Nephron (organoid): ENCODE measurements at regions not wholly inside any gene's neighbourhood (a gene's known extent, or its start where the extent isn't known, plus 50 kb on each side); places are given as distances from the start of the nearest gene placed in this dataset.
A peak's percentile ranks its signal among the peaks of the same experiment; 100 is the strongest.

ENCODE experiments used
- H3K27ac Mint-ChIP-seq, 3 experiments: 2 replicates each; pipeline ENCODE4 v1.8.0; 2020; ENCODE audit warnings: mixed read lengths in 3 of 3, mild to moderate bottlenecking in 2 of 3, moderate library complexity in 1 of 3
- H3K27me3 Mint-ChIP-seq: 2 replicates; pipeline ENCODE4 v1.8.0; 2021; ENCODE audit warnings: low read depth, mild to moderate bottlenecking, moderate library complexity, mixed read lengths
- H3K36me3 Mint-ChIP-seq: 2 replicates; pipeline ENCODE4 v1.8.0; 2020; ENCODE audit warnings: low read depth, mixed read lengths
- H3K4me1 Mint-ChIP-seq: 2 replicates; pipeline ENCODE4 v1.8.0; 2020; ENCODE audit warnings: mixed read lengths
- H3K4me3 Mint-ChIP-seq, 3 experiments: 2 replicates each; pipeline ENCODE4 v1.8.0; 2020; ENCODE audit warnings: mild to moderate bottlenecking in 3 of 3, mixed read lengths in 3 of 3, moderate library complexity in 2 of 3
- H3K9me3 Mint-ChIP-seq: 2 replicates; pipeline ENCODE4 v1.8.0; 2020; ENCODE audit warnings: mixed read lengths
- CTCF ChIP-seq, 3 experiments: fragments of 200-600 bp; sonication (generic); IDR thresholded peaks; one replicate each; pipeline ENCODE4 v1.5.0; 2021; ENCODE audit warnings: antibody characterized with exemption in 3 of 3; ENCODE audit not compliant: unreplicated experiment in 3 of 3

DNA sequence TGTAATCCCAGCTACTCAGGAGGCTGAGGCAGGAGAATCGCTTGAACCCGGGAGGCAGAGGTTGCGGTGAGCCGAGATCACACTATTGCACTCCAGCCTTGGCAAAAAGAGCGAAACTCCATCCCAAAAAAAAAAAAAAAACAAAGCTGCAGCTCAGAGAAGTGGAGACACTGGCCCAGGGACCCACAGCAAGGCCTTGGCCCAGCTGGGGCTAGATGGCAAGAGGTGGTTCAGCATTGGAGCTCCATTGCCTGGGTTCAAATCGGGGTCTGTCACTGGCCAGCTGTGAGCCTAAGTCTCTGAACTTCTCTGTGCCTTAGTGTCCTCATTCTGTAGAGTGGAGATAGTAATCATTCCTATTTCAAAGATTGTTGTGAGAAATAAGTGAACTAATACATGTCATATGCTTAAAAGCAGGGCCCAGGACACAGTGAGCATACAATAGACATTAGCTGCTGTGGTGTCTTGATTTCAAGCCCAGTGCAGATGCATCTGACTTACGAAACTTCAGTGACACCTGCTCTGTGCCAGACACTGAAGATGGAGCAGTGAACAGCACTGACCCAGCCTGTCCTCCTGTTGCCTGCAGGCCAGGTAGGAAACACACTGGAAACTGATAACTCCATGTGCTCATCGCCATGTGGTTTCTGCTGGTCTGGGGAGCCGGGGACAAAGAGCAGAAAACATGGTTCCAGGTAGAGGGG is 127.7 kb downstream of the C9orf50 start:
- TF ChIP-seq CTCF (IDR thresholded peaks at IDR 0.05; ENCODE audit: unreplicated experiment in 3 of 3) = no peak
- peaks cover 7% of the 10 kb centered on the region for H3K27me3 Mint-ChIP-seq
- peak overlapping the region; percentile 18 to 42 (median 30) for H3K4me3 Mint-ChIP-seq
- H3K36me3 Mint-ChIP-seq = no peaks in the 10 kb centered on the region
- peaks cover 63% of the 10 kb centered on the region for H3K4me1 Mint-ChIP-seq
- no peaks in the 10 kb centered on the region for H3K9me3 Mint-ChIP-seq
- peak overlapping the region; percentile 74 to 98 (median 82) for H3K27ac Mint-ChIP-seq

GRCh38 chr9:129491487-129491855 is 129.4 kb downstream of the C9orf50 start:
- peak overlapping the region; percentile 72 to 83 (median 77) for H3K4me3 Mint-ChIP-seq
- peak overlapping the region; percentile 93 to 96 (median 95) for H3K27ac Mint-ChIP-seq
- no peak for TF ChIP-seq CTCF (IDR thresholded peaks at IDR 0.05; ENCODE audit: unreplicated experiment in 3 of 3)
- H3K9me3 Mint-ChIP-seq = no peaks in the 10 kb centered on the region
- peaks cover 7% of the 10 kb centered on the region for H3K27me3 Mint-ChIP-seq
- peaks cover 64% of the 10 kb centered on the region for H3K4me1 Mint-ChIP-seq
- H3K36me3 Mint-ChIP-seq = no peaks in the 10 kb centered on the region

- Mint-ChIP-seq H3K27me3 (peaks cover 7% of the 10 kb centered on the region), H3K36me3 (no peaks in the 10 kb centered on the region), H3K27ac (peak overlapping the region; percentile 93 to 96 (median 95)), H3K4me3 (peak overlapping the region; percentile 77 to 86 (median 83)), H3K4me1 (peaks cover 69% of the 10 kb centered on the region), H3K9me3 (no peaks in the 10 kb centered on the region)
- TF ChIP-seq CTCF (IDR thresholded peaks at IDR 0.05; ENCODE audit: unreplicated experiment in 3 of 3) = no peak
These were observed 130.1 kb downstream of the C9orf50 start for GRCh38 chr9:129490583-129491486.

DNA sequence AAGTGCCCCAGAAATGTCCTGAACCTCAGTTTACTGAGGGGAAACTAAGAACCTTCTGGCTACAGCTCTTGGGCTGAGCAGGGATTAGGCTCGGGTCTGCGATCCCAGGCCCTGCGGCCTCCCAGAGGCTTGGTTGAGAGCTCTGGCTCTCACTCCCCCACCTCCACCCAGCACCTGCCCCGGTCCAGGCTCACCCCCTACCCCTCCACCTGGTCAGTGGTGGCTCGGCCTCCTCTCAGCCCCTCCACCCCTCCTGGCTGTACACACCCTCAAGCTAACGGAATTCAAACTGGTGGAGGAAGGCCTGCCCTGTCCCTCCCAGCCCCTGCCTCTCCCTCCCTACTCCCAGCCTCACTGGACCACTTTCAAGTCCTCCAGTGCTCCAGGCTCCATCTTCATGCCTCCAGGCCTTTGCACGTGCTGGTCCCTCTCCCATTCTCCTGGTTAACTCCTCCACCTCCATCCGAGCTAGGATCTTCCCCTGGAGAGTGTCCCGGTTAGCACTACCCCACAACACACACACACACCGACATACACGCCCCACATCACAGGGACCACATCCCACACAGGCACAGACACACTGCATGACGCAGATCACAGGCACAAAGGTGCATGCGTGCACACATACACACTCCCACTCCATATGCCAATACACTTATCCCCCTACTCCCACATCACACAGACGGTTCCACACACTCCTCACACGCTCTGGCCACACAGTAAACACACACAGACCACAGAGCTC is 130.9 kb downstream of the C9orf50 start:
- peaks cover 7% of the 10 kb centered on the region for H3K27me3 Mint-ChIP-seq
- H3K4me3 Mint-ChIP-seq = peak overlapping the region; percentile 77 to 90 (median 86)
- peaks cover 68% of the 10 kb centered on the region for H3K4me1 Mint-ChIP-seq
- no peaks in the 10 kb centered on the region for H3K36me3 Mint-ChIP-seq
- TF ChIP-seq CTCF (IDR thresholded peaks at IDR 0.05; ENCODE audit: unreplicated experiment in 3 of 3) = no peak
- H3K9me3 Mint-ChIP-seq = no peaks in the 10 kb centered on the region
- H3K27ac Mint-ChIP-seq = peak overlapping the region; percentile 93 to 99 (median 96)

DNA sequence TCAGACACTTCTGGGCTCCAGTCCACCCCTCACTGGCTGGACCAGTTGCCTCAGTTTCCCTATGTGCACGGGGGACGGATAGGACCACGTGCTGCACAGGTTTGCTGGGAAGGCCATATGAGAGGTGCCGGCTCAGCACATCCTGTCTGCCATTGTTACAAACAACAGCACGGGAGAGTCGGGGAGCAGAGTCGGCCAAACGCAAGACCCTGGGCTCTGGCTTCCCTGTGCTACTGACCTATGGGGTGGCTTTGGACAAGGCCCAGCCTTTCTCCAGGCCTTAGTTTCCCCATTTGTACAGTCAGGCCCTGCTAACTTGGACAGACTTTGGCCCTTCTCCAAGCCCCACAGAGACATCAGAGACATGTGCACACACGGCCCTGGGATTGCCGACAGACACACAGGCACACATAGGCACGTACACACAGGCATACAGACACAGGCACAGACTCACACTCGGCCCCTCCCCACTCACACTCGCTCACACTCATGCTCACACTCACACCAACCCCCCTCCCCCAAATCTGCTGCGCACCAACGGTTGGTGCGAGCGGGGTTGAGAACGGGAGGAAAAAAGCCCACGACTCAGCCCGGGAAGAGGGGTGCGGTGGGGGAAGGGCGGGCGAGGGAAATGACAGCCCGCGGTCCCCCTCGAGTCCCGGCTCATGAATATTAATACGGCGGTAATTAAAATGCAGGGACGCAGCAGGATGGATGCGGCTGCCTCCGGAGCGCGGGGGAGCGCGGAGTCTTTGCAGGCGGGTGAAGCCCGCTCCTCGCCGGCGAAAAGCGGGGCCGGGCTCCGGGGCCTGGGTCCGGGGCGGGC is 133.0 kb downstream of the C9orf50 start:
- H3K36me3 Mint-ChIP-seq = no peaks in the 10 kb centered on the region
- H3K4me1 Mint-ChIP-seq = peaks cover 74% of the 10 kb centered on the region
- peaks cover 7% of the 10 kb centered on the region for H3K27me3 Mint-ChIP-seq
- no peaks in the 10 kb centered on the region for H3K9me3 Mint-ChIP-seq
- peak overlapping the region; percentile 73 to 89 (median 82) for H3K4me3 Mint-ChIP-seq
- no peak for TF ChIP-seq CTCF (IDR thresholded peaks at IDR 0.05; ENCODE audit: unreplicated experiment in 3 of 3)
- H3K27ac Mint-ChIP-seq = peak overlapping the region; percentile 99 to 100 (median 99)
